Lower leg skin (tissue), 4 donors: ENCODE measurements at regions not wholly inside any gene's neighbourhood (a gene's known extent, or its start where the extent isn't known, plus 50 kb on each side); places are given as distances from the start of the nearest gene placed in this dataset.

ENCODE experiments used
- DNase-seq, 2 donors: peaks; one replicate each; pipeline ENCODE4 v3.0.0-alpha.2; 2019; ENCODE audit warnings: low spot score in 2 of 2
- H3K4me3 ChIP-seq: fragments of 200-600 bp; sonication (generic); 2 replicates; pipeline ENCODE4 v1.5.1; 2017; ENCODE audit warnings: mild to moderate bottlenecking, low read depth; ENCODE audit not compliant: poor library complexity, severe bottlenecking
- CTCF ChIP-seq, 3 donors: fragments of 450-650 bp; IDR thresholded peaks; one replicate each; pipeline ENCODE4 v1.5.1; 2016; ENCODE audit warnings: antibody characterized with exemption in 3 of 3, mild to moderate bottlenecking in 3 of 3, moderate library complexity in 2 of 3
- POLR2A ChIP-seq, 2 donors: fragments of 450-650 bp; IDR thresholded peaks; one replicate each; pipeline ENCODE4 v1.6.1; 2016 to 2017; ENCODE audit warnings: antibody characterized with exemption in 2 of 2, mild to moderate bottlenecking in 1 of 2, moderate library complexity in 1 of 2
- WGBS, 2 donors: methylation state at CpG; one replicate each; pipeline ENCODE4 v1.1.5; 2018; 5-methylcytosine and 5-hydroxymethylcytosine counted together
- intact Hi-C: fragments of 100-400 bp; cut with DNase I; formaldehyde crosslinking; loops from one replicate; pipeline ENCODE4 v1.15.0; 2023; ENCODE audit warnings: low total_unique reads

- 78 to 80% methylated on average over 3 of the region's 3 CpGs for WGBS, 2 donors
- TF ChIP-seq CTCF (IDR thresholded peaks at IDR 0.05) (no peak), POLR2A (IDR thresholded peaks at IDR 0.05) (no peak)
- DNase-seq: no peak
- H3K4me3 ChIP-seq: no peak overlapping the region
- intact Hi-C loops: no loop called here
Observed at GRCh38 chr2:7815726-7816125, 866.1 kb upstream of the ID2 start.

- 88 to 91% methylated on average over 7 of the region's 7 CpGs for WGBS, 2 donors
- no peak overlapping the region for H3K4me3 ChIP-seq
- intact Hi-C loops: no loop called here
- no peak for DNase-seq
- no peak for TF ChIP-seq CTCF (IDR thresholded peaks at IDR 0.05)
- no peak for TF ChIP-seq POLR2A (IDR thresholded peaks at IDR 0.05)
Observed at GRCh38 chr2:7816233-7816632, 865.6 kb upstream of the ID2 start.

GRCh38 chr2:7816944-7817343 is 864.9 kb upstream of the ID2 start:
- DNase-seq: no peak
- intact Hi-C loops: no loop called here
- no peak overlapping the region for H3K4me3 ChIP-seq
- 94 to 98% methylated on average over 2 of the region's 2 CpGs for WGBS, 2 donors
- TF ChIP-seq POLR2A (IDR thresholded peaks at IDR 0.05): no peak
- TF ChIP-seq CTCF (IDR thresholded peaks at IDR 0.05): no peak

GRCh38 chr2:7819316-7819715 is 862.5 kb upstream of the ID2 start:
- H3K4me3 ChIP-seq: no peak overlapping the region
- TF ChIP-seq CTCF (IDR thresholded peaks at IDR 0.05): no peak
- no peak for TF ChIP-seq POLR2A (IDR thresholded peaks at IDR 0.05)
- DNase-seq: no peak
- WGBS, 2 donors: 64 to 69% methylated on average over 5 of the region's 5 CpGs
- intact Hi-C loops: no loop called here

- TF ChIP-seq POLR2A (IDR thresholded peaks at IDR 0.05) (no peak), CTCF (IDR thresholded peaks at IDR 0.05) (no peak)
- WGBS, 2 donors: 58 to 59% methylated on average over 4 of the region's 4 CpGs
Observed at GRCh38 chr2:7819850-7820249, 862.0 kb upstream of the ID2 start.

GRCh38 chr2:7824211-7824610 is 857.6 kb upstream of the ID2 start:
- H3K4me3 ChIP-seq: no peak overlapping the region
- DNase-seq: no peak
- intact Hi-C loops: no loop called here
- WGBS, 2 donors: 77 to 95% methylated on average over 2 of the region's 2 CpGs
- TF ChIP-seq POLR2A (IDR thresholded peaks at IDR 0.05): no peak

More at GRCh38 chr2:7819850-7820249, 862.0 kb upstream of the ID2 start:
- no peak overlapping the region for H3K4me3 ChIP-seq
- intact Hi-C loops: no loop called here
- no peak for DNase-seq
